HCT116 (cell line): ENCODE measurements at regions not wholly inside any gene's neighbourhood (a gene's known extent, or its start where the extent isn't known, plus 50 kb on each side); places are given as distances from the start of the nearest gene placed in this dataset.

Experiments used
- ATAC-seq: fragments of 200-7000 bp; cut with Tn5 transposase; 2 replicates; pipeline ENCODE4 v1.9.1; 2020; ENCODE audit warnings: mild to moderate bottlenecking, moderate library complexity
- BruUV-seq: library from RNA; stranded (reverse); fragments of 400-500 nt; replicated peaks from 2 replicates; lab custom pipeline; 2021; lab: Mats Ljungman, UMichigan
- CTCF ChIA-PET: fragments of 300-600 bp; sonication (Branson Sonifier 250); formaldehyde crosslinking; loops from one replicate; lab custom pipeline; 2021; ENCODE audit warnings: antibody characterized with exemption; lab: Charles Lee
- POLR2A ChIA-PET: fragments of 300-600, 350-600 bp; sonication (Branson Sonifier 250); formaldehyde crosslinking; loops from one replicate; lab custom pipeline; 2021; ENCODE audit warnings: antibody characterized with exemption; lab: Charles Lee
- RAD21 ChIA-PET, 2 experiments: fragments of 300-600 bp; sonication (Branson Sonifier 250); formaldehyde crosslinking; loops; one replicate each; lab custom pipeline; 2023; ENCODE audit warnings: low total read pairs in 2 of 2; ENCODE audit not compliant: uncharacterized antibody in 2 of 2, unreplicated experiment in 2 of 2, low non-redundant PET in 1 of 2; lab: Charles Lee
- DNase-seq: peaks from one replicate; pipeline ENCODE4 v3.0.0-alpha.2; 2010; ENCODE audit warnings: low read depth, low spot score
- H2AFZ ChIP-seq: fragments of 200-600 bp; shearing (Covaris generic), sonication (generic); 2 replicates; pipeline ENCODE4 v1.6.1; 2017; ENCODE audit warnings: low read depth, mixed run types, mixed read lengths, antibody characterized with exemption, low read length; ENCODE audit not compliant: poor library complexity, severe bottlenecking
- H3K27ac ChIP-seq: 2 replicates; pipeline ENCODE4 v1.5.1; 2012; ENCODE audit warnings: low read depth, low read length
- H3K27me3 ChIP-seq: fragments of 200-600 bp; sonication (generic); 2 replicates; pipeline ENCODE4 v1.6.1; 2016; ENCODE audit warnings: mixed run types, low read length, mixed read lengths; ENCODE audit not compliant: insufficient read depth
- H3K36me3 ChIP-seq, 2 experiments: fragments of 200-500 bp in 1 of 2; fragments of 200-600 bp in 1 of 2; sonication (Bioruptor generic) in 1 of 2; sonication (generic) in 1 of 2; 2 replicates each; pipeline versions ENCODE4 v1.5.1 to v1.6.1; 2014 to 2016; ENCODE audit warnings: low read length in 2 of 2, inconsistent platforms in 1 of 2, mixed read lengths in 1 of 2, mixed run types in 1 of 2; ENCODE audit not compliant: insufficient read depth in 2 of 2, control insufficient read depth in 1 of 2
- H3K4me1 ChIP-seq, 2 experiments: fragments of 200-600 bp in 1 of 2; sonication (generic) in 1 of 2; 2 replicates each; pipeline versions ENCODE4 v1.5.1 to v1.6.1; 2012 to 2017; ENCODE audit warnings: low read length in 2 of 2, inconsistent platforms in 1 of 2, mild to moderate bottlenecking in 1 of 2, mixed read lengths in 1 of 2, mixed run types in 1 of 2, moderate library complexity in 1 of 2; ENCODE audit not compliant: insufficient read depth in 2 of 2, control insufficient read depth in 1 of 2
- H3K4me2 ChIP-seq: fragments of 200-600 bp; sonication (generic); 2 replicates; pipeline ENCODE4 v1.6.1; 2017; ENCODE audit warnings: mixed run types, low read length, mixed read lengths
- H3K4me3 ChIP-seq, 2 experiments: fragments of 200-600 bp in 1 of 2; sonication (generic) in 1 of 2; replicated peaks in 1 of 2; 2 replicates each; pipeline ENCODE4 v1.5.1; 2011 to 2016; ENCODE audit warnings: low read length in 2 of 2, control low read depth in 1 of 2, low read depth in 1 of 2, mild to moderate bottlenecking in 1 of 2, mixed read lengths in 1 of 2, mixed run types in 1 of 2
- H3K79me2 ChIP-seq: fragments of 200-600 bp; sonication (generic); 2 replicates; pipeline ENCODE4 v1.6.1; 2017; ENCODE audit warnings: mild to moderate bottlenecking, mixed run types, low read length, moderate library complexity, mixed read lengths; ENCODE audit not compliant: insufficient read depth
- H3K9ac ChIP-seq: fragments of 200-600 bp; sonication (generic); 2 replicates; pipeline ENCODE4 v1.6.1; 2016; ENCODE audit warnings: low read length, mixed read lengths
- H3K9me2 ChIP-seq: fragments of 200-600 bp; sonication (generic), shearing (Covaris generic); 2 replicates; pipeline ENCODE4 v1.6.1; 2017; ENCODE audit warnings: mixed run types, mild to moderate bottlenecking, moderate library complexity; ENCODE audit not compliant: insufficient read depth
- H3K9me3 ChIP-seq, 2 experiments: fragments of 200-500 bp in 1 of 2; fragments of 200-600 bp in 1 of 2; sonication (Bioruptor generic) in 1 of 2; sonication (generic) in 1 of 2; 2 replicates each; pipeline ENCODE4 v1.6.1; 2014 to 2017; ENCODE audit warnings: low read length in 2 of 2, mixed read lengths in 2 of 2, inconsistent platforms in 1 of 2, low read depth in 1 of 2, mild to moderate bottlenecking in 1 of 2, mixed run types in 1 of 2, moderate library complexity in 1 of 2; ENCODE audit not compliant: control insufficient read depth in 1 of 2, insufficient read depth in 1 of 2
- H4K20me1 ChIP-seq: fragments of 200-600 bp; sonication (generic), shearing (Covaris generic); 2 replicates; pipeline ENCODE4 v1.6.1; 2017; ENCODE audit warnings: mixed run types, mild to moderate bottlenecking, moderate library complexity; ENCODE audit not compliant: insufficient read depth
- CEBPB ChIP-seq: IDR thresholded peaks from 2 replicates; pipeline ENCODE4 v1.6.1; 2012; ENCODE audit warnings: low read depth
- CTCF ChIP-seq, 3 experiments: fragments of 200-600 bp in 1 of 3; sonication (generic) in 1 of 3; IDR thresholded peaks in 2 of 3; conservative IDR thresholded peaks in 1 of 3; 2 replicates each; pipeline ENCODE4 v1.5.1; 2012 to 2017; ENCODE audit warnings: low read depth in 2 of 3, low read length in 2 of 3, antibody characterized with exemption in 1 of 3, borderline replicate concordance in 1 of 3, control low read depth in 1 of 3, mild to moderate bottlenecking in 1 of 3, mixed read lengths in 1 of 3, mixed run types in 1 of 3, moderate library complexity in 1 of 3; ENCODE audit not compliant: insufficient read depth in 1 of 3
- EGR1 ChIP-seq: IDR thresholded peaks from 2 replicates; pipeline ENCODE4 v1.6.1; 2012; ENCODE audit warnings: low read depth
- TCF7L2 ChIP-seq: IDR thresholded peaks from 2 replicates; pipeline ENCODE4 v1.7.0; 2011; ENCODE audit warnings: borderline replicate concordance, inconsistent platforms; ENCODE audit not compliant: insufficient read depth, insufficient read length; ENCODE audit errors: extremely low read depth
- ZNF274 ChIP-seq: fragments of 200-500 bp; sonication (Bioruptor generic); IDR thresholded peaks from 2 replicates; pipeline ENCODE4 v1.6.1; 2014; ENCODE audit warnings: mild to moderate bottlenecking, low read depth, low read length, inconsistent platforms
- intact Hi-C: fragments of 100-400 bp; cut with micrococcal nuclease; formaldehyde crosslinking; loops from 2 replicates; pipeline ENCODE4 v1.10.0; 2022
- TF ChIP-seq, protein P1 (sequence below): IDR thresholded peaks from 2 replicates; pipeline ENCODE4 v1.6.1; 2012

GRCh38 chr1:71184410-71184809, 103.6 kb upstream of the ZRANB2 start:
- Histone ChIP-seq H3K36me3 (no peaks in the 10 kb centered on the region), H3K27ac (no peak overlapping the region), H4K20me1 (no peaks in the 10 kb centered on the region), H3K79me2 (no peaks in the 10 kb centered on the region), H3K9me3 (no peaks in the 10 kb centered on the region), H3K4me2 (no peak overlapping the region), H3K4me1 (no peaks in the 10 kb centered on the region), H3K9ac (no peak overlapping the region), H3K9me2 (no peaks in the 10 kb centered on the region), H2AFZ (no peak overlapping the region), H3K27me3 (no peaks in the 10 kb centered on the region), H3K4me3 (no peak overlapping the region)
- intact Hi-C loops, result no loop called here
- RAD21 ChIA-PET, result no interaction called here
- BruUV-seq, result no TSS peak
- POLR2A ChIA-PET, result no interaction called here
- CTCF ChIA-PET, result no interaction called here
- ATAC-seq, result no peak
- TF ChIP-seq ZNF274, result no peak
- no peak for TF ChIP-seq TCF7L2
- TF ChIP-seq EGR1, result no peak
- TF ChIP-seq, protein P1, sequence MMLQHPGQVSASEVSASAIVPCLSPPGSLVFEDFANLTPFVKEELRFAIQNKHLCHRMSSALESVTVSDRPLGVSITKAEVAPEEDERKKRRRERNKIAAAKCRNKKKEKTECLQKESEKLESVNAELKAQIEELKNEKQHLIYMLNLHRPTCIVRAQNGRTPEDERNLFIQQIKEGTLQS, result no peak
- TF ChIP-seq CTCF (IDR thresholded peaks at IDR 0.05 in 2 of 3, conservative IDR thresholded peaks at IDR 0.05 in 1 of 3; ENCODE audit: borderline replicate concordance in 1 of 3, insufficient read depth in 1 of 3, low read depth in 2 of 3, low read length in 2 of 3), result no peak
- TF ChIP-seq CEBPB, result no peak
- DNase-seq, result no peak

- ATAC-seq (no peak), DNase-seq (no peak)
- CTCF ChIA-PET, result no interaction called here
Measured at GRCh38 chr1:71179997-71180396, 99.2 kb upstream of the ZRANB2 start.

More at GRCh38 chr1:71179997-71180396, 99.2 kb upstream of the ZRANB2 start:
- no peaks in the 10 kb centered on the region for H4K20me1 ChIP-seq
- H3K9me3 ChIP-seq, result no peaks in the 10 kb centered on the region
- H3K4me1 ChIP-seq, result no peaks in the 10 kb centered on the region
- no peaks in the 10 kb centered on the region for H3K9me2 ChIP-seq
- no peaks in the 10 kb centered on the region for H3K36me3 ChIP-seq
- H2AFZ ChIP-seq, result no peak overlapping the region
- no peak overlapping the region for H3K9ac ChIP-seq
- H3K27me3 ChIP-seq, result no peaks in the 10 kb centered on the region
- POLR2A ChIA-PET, result no interaction called here
- TF ChIP-seq CTCF (IDR thresholded peaks at IDR 0.05 in 2 of 3, conservative IDR thresholded peaks at IDR 0.05 in 1 of 3; ENCODE audit: borderline replicate concordance in 1 of 3, insufficient read depth in 1 of 3, low read depth in 2 of 3, low read length in 2 of 3), result no peak
- no peak overlapping the region for H3K27ac ChIP-seq
- RAD21 ChIA-PET, result no interaction called here
- no peak overlapping the region for H3K4me2 ChIP-seq
- H3K79me2 ChIP-seq, result no peaks in the 10 kb centered on the region
- intact Hi-C loops, result no loop called here
- no TSS peak for BruUV-seq
- no peak overlapping the region for H3K4me3 ChIP-seq
